SIG-M5 (cell line): ENCODE measurements at regions not wholly inside any gene's neighbourhood (a gene's known extent, or its start where the extent isn't known, plus 50 kb on each side); places are given as distances from the start of the nearest gene placed in this dataset.

Source experiments
- DNase-seq: peaks from one replicate; lab custom pipeline; 2025; lab: John Stamatoyannopoulos, UW

GRCh38 chr13:39970177-39970846 lies 314.9 kb downstream of the COG6 start:
- no peak for DNase-seq

GRCh38 chr13:39971526-39971925 lies 316.1 kb downstream of the COG6 start:
- no peak for DNase-seq

GRCh38 chr13:39976481-39976880 lies 321.0 kb downstream of the COG6 start:
- DNase-seq = no peak

GRCh38 chr13:39981056-39981455 lies 325.6 kb downstream of the COG6 start:
- DNase-seq = no peak

GRCh38 chr13:39982745-39983144 lies 327.3 kb downstream of the COG6 start:
- no peak for DNase-seq

- DNase-seq = no peak
Measured at GRCh38 chr13:39985071-39985470, 329.6 kb downstream of the COG6 start.

- DNase-seq = no peak
Measured at GRCh38 chr13:39988351-39988750, 332.9 kb downstream of the COG6 start.

GRCh38 chr13:39998166-39998565 lies 342.7 kb downstream of the COG6 start:
- DNase-seq = no peak

GRCh38 chr13:40002016-40002415 lies 346.6 kb downstream of the COG6 start:
- DNase-seq = no peak

- DNase-seq = no peak
Measured at GRCh38 chr13:40013554-40013953, 358.1 kb downstream of the COG6 start.

- no peak for DNase-seq
Measured at GRCh38 chr13:40016953-40017660, 361.6 kb downstream of the COG6 start.

GRCh38 chr13:40017662-40018262 lies 362.3 kb downstream of the COG6 start:
- no peak for DNase-seq

- DNase-seq = no peak
Measured at GRCh38 chr13:40023595-40024203, 368.2 kb downstream of the COG6 start.

GRCh38 chr13:40024204-40024966 lies 368.9 kb downstream of the COG6 start:
- no peak for DNase-seq

- DNase-seq = no peak
Measured at GRCh38 chr13:40024967-40025714, 369.7 kb downstream of the COG6 start.

GRCh38 chr13:40026174-40026585 lies 370.7 kb downstream of the COG6 start:
- DNase-seq = no peak

- DNase-seq = no peak
Measured at GRCh38 chr13:40026741-40027140, 371.3 kb downstream of the COG6 start.

- no peak for DNase-seq
Measured at GRCh38 chr13:40028446-40028845, 373.0 kb downstream of the COG6 start.

- DNase-seq = no peak
Measured at GRCh38 chr13:40031031-40031430, 375.6 kb downstream of the COG6 start.

- DNase-seq = no peak
Measured at GRCh38 chr13:40039061-40039460, 383.6 kb downstream of the COG6 start.

GRCh38 chr13:40042991-40043390 lies 387.5 kb downstream of the COG6 start:
- DNase-seq = no peak
